H9 (cell line): ENCODE measurements at regions not wholly inside any gene's neighbourhood (a gene's known extent, or its start where the extent isn't known, plus 50 kb on each side); places are given as distances from the start of the nearest gene placed in this dataset.

ENCODE experiments used
- DNase-seq: peaks from one replicate; pipeline ENCODE4 v3.0.0-alpha.2; 2017
- H2AFZ ChIP-seq: one replicate; pipeline ENCODE4 v1.6.1; 2013; ENCODE audit warnings: mild to moderate bottlenecking, low read length, control low read depth, moderate library complexity
- H2AK5ac ChIP-seq: 2 replicates; pipeline ENCODE4 v1.6.1; 2013; ENCODE audit warnings: low read length, control low read depth, mixed read lengths; ENCODE audit not compliant: insufficient read length
- H2BK120ac ChIP-seq: one replicate; pipeline ENCODE4 v1.6.1; 2013; ENCODE audit warnings: low read depth, mild to moderate bottlenecking, low read length, control low read depth, inconsistent platforms; ENCODE audit not compliant: poor library complexity, severe bottlenecking
- H2BK12ac ChIP-seq: 2 replicates; pipeline ENCODE4 v1.6.1; 2013; ENCODE audit warnings: low read length, control low read depth, mixed read lengths, low read depth; ENCODE audit not compliant: insufficient read length
- H2BK15ac ChIP-seq: 2 replicates; pipeline ENCODE4 v1.6.1; 2013; ENCODE audit warnings: low read depth, low read length, control low read depth
- H2BK20ac ChIP-seq: one replicate; pipeline ENCODE4 v1.6.1; 2013; ENCODE audit warnings: low read depth, mild to moderate bottlenecking, low read length, control low read depth, inconsistent platforms; ENCODE audit not compliant: poor library complexity, severe bottlenecking
- H2BK5ac ChIP-seq: 2 replicates; pipeline ENCODE4 v1.6.1; 2013; ENCODE audit warnings: low read length, control low read depth, mixed read lengths; ENCODE audit not compliant: insufficient read length
- H3K14ac ChIP-seq: 2 replicates; pipeline ENCODE4 v1.6.1; 2013; ENCODE audit warnings: low read length, control low read depth; ENCODE audit not compliant: insufficient read depth
- H3K18ac ChIP-seq: 2 replicates; pipeline ENCODE4 v1.6.1; 2013; ENCODE audit warnings: low read depth, mild to moderate bottlenecking, mixed read lengths, low read length, control low read depth; ENCODE audit not compliant: insufficient read length
- H3K23ac ChIP-seq: 2 replicates; pipeline ENCODE4 v1.6.1; 2013; ENCODE audit warnings: low read length, control low read depth, mixed read lengths, low read depth; ENCODE audit not compliant: insufficient read length
- H3K23me2 ChIP-seq: 2 replicates; pipeline ENCODE4 v1.6.1; 2013; ENCODE audit warnings: low read depth, mild to moderate bottlenecking, mixed read lengths, low read length, control low read depth; ENCODE audit not compliant: insufficient read length, poor library complexity, severe bottlenecking
- H3K27ac ChIP-seq: 2 replicates; pipeline ENCODE4 v1.5.1; 2013; ENCODE audit warnings: low read length, control low read depth, mixed read lengths, low read depth; ENCODE audit not compliant: insufficient read length
- H3K27me3 ChIP-seq: 2 replicates; pipeline ENCODE4 v1.6.1; 2013; ENCODE audit warnings: low read length, control low read depth, inconsistent platforms; ENCODE audit not compliant: insufficient read depth
- H3K4ac ChIP-seq: 2 replicates; pipeline ENCODE4 v1.6.1; 2013; ENCODE audit warnings: low read depth, mild to moderate bottlenecking, control low read depth, inconsistent platforms, low read length, moderate library complexity
- H3K4me1 ChIP-seq: 2 replicates; pipeline ENCODE4 v1.6.1; 2013; ENCODE audit warnings: low read length, control low read depth, inconsistent platforms; ENCODE audit not compliant: insufficient read depth
- H3K4me2 ChIP-seq: 2 replicates; pipeline ENCODE4 v1.6.1; 2013; ENCODE audit warnings: low read length, control low read depth, mixed read lengths; ENCODE audit not compliant: insufficient read length, insufficient read depth
- H3K56ac ChIP-seq: 2 replicates; pipeline ENCODE4 v1.6.1; 2013; ENCODE audit warnings: low read depth, mild to moderate bottlenecking, mixed read lengths, low read length, control low read depth; ENCODE audit not compliant: insufficient read length
- H3K79me1 ChIP-seq: 2 replicates; pipeline ENCODE4 v1.6.1; 2013; ENCODE audit warnings: low read depth, mild to moderate bottlenecking, moderate library complexity, low read length, control low read depth, inconsistent platforms; ENCODE audit not compliant: insufficient read depth, poor library complexity, severe bottlenecking
- H3K79me2 ChIP-seq: 2 replicates; pipeline ENCODE4 v1.6.1; 2013; ENCODE audit warnings: low read length, control low read depth, inconsistent platforms; ENCODE audit not compliant: insufficient read depth
- H3K9ac ChIP-seq: 2 replicates; pipeline ENCODE4 v1.6.1; 2013; ENCODE audit warnings: low read length, control low read depth, mixed read lengths; ENCODE audit not compliant: insufficient read length; ENCODE audit errors: extremely low read depth
- H3K9me3 ChIP-seq: one replicate; pipeline ENCODE4 v1.6.1; 2013; ENCODE audit warnings: low read depth, low read length, inconsistent platforms; ENCODE audit not compliant: control insufficient read depth
- H3T11ph ChIP-seq: one replicate; pipeline ENCODE4 v1.6.1; 2013; ENCODE audit warnings: mild to moderate bottlenecking, low read length, control low read depth, inconsistent platforms
- H4K20me1 ChIP-seq: one replicate; pipeline ENCODE4 v1.6.1; 2013; ENCODE audit not compliant: control insufficient read depth, insufficient read length, insufficient read depth
- H4K5ac ChIP-seq: 2 replicates; pipeline ENCODE4 v1.6.1; 2013; ENCODE audit warnings: low read depth, mild to moderate bottlenecking, mixed read lengths, low read length, control low read depth; ENCODE audit not compliant: insufficient read length
- H4K8ac ChIP-seq: replicated peaks from 2 replicates; pipeline ENCODE4 v1.6.1; 2013; ENCODE audit warnings: low read length, control low read depth, mixed read lengths, low read depth; ENCODE audit not compliant: insufficient read length
- H4K91ac ChIP-seq: 2 replicates; pipeline ENCODE4 v1.6.1; 2013; ENCODE audit warnings: low read depth, mild to moderate bottlenecking, moderate library complexity, mixed read lengths, low read length, control low read depth; ENCODE audit not compliant: insufficient read length
- H3K27ac Mint-ChIP-seq, 3 experiments: 2 replicates in 2 of 3; 3 replicates in 1 of 3; pipeline ENCODE4 v1.8.0; 2020 to 2021; ENCODE audit warnings: mixed read lengths in 3 of 3, mild to moderate bottlenecking in 1 of 3, moderate library complexity in 1 of 3
- H3K27me3 Mint-ChIP-seq: 2 replicates; pipeline ENCODE4 v1.8.0; 2021; ENCODE audit warnings: low read depth, mild to moderate bottlenecking, moderate library complexity, mixed read lengths
- H3K36me3 Mint-ChIP-seq, 3 experiments: 2 replicates in 2 of 3; 3 replicates in 1 of 3; pipeline ENCODE4 v1.8.0; 2020 to 2021; ENCODE audit warnings: low read depth in 3 of 3, mixed read lengths in 3 of 3; ENCODE audit not compliant: insufficient read depth in 1 of 3
- H3K4me1 Mint-ChIP-seq, 2 experiments: 2 replicates each; pipeline ENCODE4 v1.8.0; 2020; ENCODE audit warnings: mixed read lengths in 2 of 2
- H3K4me3 Mint-ChIP-seq, 2 experiments: 2 replicates in 1 of 2; 3 replicates in 1 of 2; pipeline ENCODE4 v1.8.0; 2020 to 2021; ENCODE audit warnings: mild to moderate bottlenecking in 2 of 2, mixed read lengths in 2 of 2, moderate library complexity in 1 of 2
- H3K9me3 Mint-ChIP-seq, 2 experiments: 2 replicates in 1 of 2; 3 replicates in 1 of 2; pipeline ENCODE4 v1.8.0; 2020; ENCODE audit warnings: mild to moderate bottlenecking in 2 of 2, mixed read lengths in 2 of 2, moderate library complexity in 1 of 2
- CTCF ChIP-seq: fragments of 200-600 bp; sonication (generic); conservative IDR thresholded peaks from 3 replicates; pipeline ENCODE4 v1.8.0; 2021; ENCODE audit warnings: antibody characterized with exemption, mild to moderate bottlenecking
- WGBS: extraction: QIAGEN DNeasy Blood & Tissue Kit; methylation state at CpG from one replicate; pipeline ENCODE4 v1.1.7; 2013; ENCODE audit warnings: missing lambda C conversion rate, low lambda C conversion rate, mixed read lengths; ENCODE audit not compliant: insufficient read length; ENCODE audit errors: extremely low coverage; 5-methylcytosine and 5-hydroxymethylcytosine counted together

GRCh38 chr2:83155826-83156225, 1303.3 kb downstream of the SUCLG1 start:
- H3K4me2 ChIP-seq = no peak overlapping the region
- no peak overlapping the region for H3K4ac ChIP-seq
- no peak overlapping the region for H2AK5ac ChIP-seq
- H3K18ac ChIP-seq = no peak overlapping the region
- no peak overlapping the region for H3T11ph ChIP-seq
- TF ChIP-seq CTCF = no peak
- H4K5ac ChIP-seq = no peak overlapping the region
- no peak overlapping the region for H2BK12ac ChIP-seq
- H2BK5ac ChIP-seq = no peak overlapping the region
- H3K79me2 ChIP-seq = no peaks in the 10 kb centered on the region
- H3K23me2 ChIP-seq = no peaks in the 10 kb centered on the region
- no peak overlapping the region for H3K9ac ChIP-seq
- no peak overlapping the region for H3K27ac ChIP-seq
- H4K20me1 ChIP-seq = no peaks in the 10 kb centered on the region
- H3K9me3 ChIP-seq = no peaks in the 10 kb centered on the region
- no peak overlapping the region for H2BK120ac ChIP-seq
- H2BK15ac ChIP-seq = no peak overlapping the region
- H3K56ac ChIP-seq = no peak overlapping the region
- no peaks in the 10 kb centered on the region for H3K79me1 ChIP-seq
- H3K27me3 ChIP-seq = no peaks in the 10 kb centered on the region
- no peak overlapping the region for H2BK20ac ChIP-seq
- H3K4me1 ChIP-seq = no peaks in the 10 kb centered on the region
- Mint-ChIP-seq H3K36me3 (peaks cover 3 to 23% (median 6%) of the 10 kb centered on the region in 3 experiments; a peak in 6 of 7 replicates), H3K27me3 (no peaks in the 10 kb centered on the region), H3K4me3 (no peak overlapping the region), H3K9me3 (peaks cover 11 to 16% of the 10 kb centered on the region in 2 experiments), H3K27ac (no peak overlapping the region), H3K4me1 (peaks cover 2% of the 10 kb centered on the region in 2 experiments; a peak in 3 of 4 replicates)
- no peak overlapping the region for H2AFZ ChIP-seq
- no peak overlapping the region for H4K91ac ChIP-seq
- H4K8ac ChIP-seq = no peak overlapping the region
- DNase-seq = no peak
- WGBS = no CpG with 5 or more reads among the region's 8 CpGs
- no peak overlapping the region for H3K23ac ChIP-seq
- no peak overlapping the region for H3K14ac ChIP-seq
